GM23338 (cell line): ENCODE measurements at regions not wholly inside any gene's neighbourhood (a gene's known extent, or its start where the extent isn't known, plus 50 kb on each side); places are given as distances from the start of the nearest gene placed in this dataset.

Source experiments
- ATAC-seq: fragments of 200-7000 bp; cut with Tn5 transposase; 3 replicates; pipeline ENCODE4 v1.9.1; 2020
- DNase-seq: peaks from one replicate; pipeline ENCODE4 v3.0.0-alpha.2; 2015; ENCODE audit warnings: low spot score
- H2AFZ ChIP-seq: fragments of 200-600 bp; sonication (generic); 2 replicates; pipeline ENCODE4 v1.8.0; 2016; ENCODE audit warnings: antibody characterized with exemption, mild to moderate bottlenecking, moderate library complexity
- H3F3A ChIP-seq: fragments of 200-600 bp; sonication (generic); replicated peaks from 2 replicates; pipeline ENCODE4 v1.8.0; 2017; ENCODE audit warnings: antibody characterized with exemption, mixed run types, low read depth
- H3K27ac ChIP-seq: fragments of 200-600 bp; sonication (generic); 2 replicates; pipeline ENCODE4 v1.6.1; 2016; ENCODE audit warnings: low read depth
- H3K27me3 ChIP-seq: fragments of 200-600 bp; sonication (generic); 2 replicates; pipeline ENCODE4 v1.8.0; 2016; ENCODE audit warnings: mild to moderate bottlenecking, mixed run types, moderate library complexity; ENCODE audit not compliant: insufficient read depth
- H3K36me3 ChIP-seq: fragments of 200-600 bp; sonication (generic); 2 replicates; pipeline ENCODE4 v1.8.0; 2016; ENCODE audit warnings: mild to moderate bottlenecking; ENCODE audit not compliant: insufficient read depth
- H3K4me1 ChIP-seq: fragments of 200-600 bp; sonication (generic); 2 replicates; pipeline ENCODE4 v1.8.0; 2016; ENCODE audit warnings: mild to moderate bottlenecking, moderate library complexity; ENCODE audit not compliant: insufficient read depth
- H3K4me2 ChIP-seq: fragments of 200-600 bp; sonication (generic); 2 replicates; pipeline ENCODE4 v1.7.1; 2017; ENCODE audit warnings: mixed run types
- H3K4me3 ChIP-seq: fragments of 200-600 bp; sonication (generic); 2 replicates; pipeline ENCODE4 v1.6.1; 2016; ENCODE audit warnings: mixed run types
- H3K79me2 ChIP-seq: fragments of 200-600 bp; sonication (generic); replicated peaks from 2 replicates; pipeline ENCODE4 v1.8.0; 2017; ENCODE audit warnings: mild to moderate bottlenecking; ENCODE audit not compliant: insufficient read depth
- H3K9me2 ChIP-seq: fragments of 200-600 bp; sonication (generic); 2 replicates; pipeline ENCODE4 v1.8.0; 2017; ENCODE audit not compliant: insufficient read depth
- H4K20me1 ChIP-seq: fragments of 200-600 bp; sonication (generic); replicated peaks from 2 replicates; pipeline ENCODE4 v1.8.0; 2017; ENCODE audit warnings: mild to moderate bottlenecking; ENCODE audit not compliant: insufficient read depth
- H3K27ac Mint-ChIP-seq: 2 replicates; pipeline ENCODE4 v1.8.0; 2020; ENCODE audit warnings: inconsistent platforms, mild to moderate bottlenecking, moderate library complexity, mixed read lengths
- H3K27me3 Mint-ChIP-seq: 3 replicates; pipeline ENCODE4 v1.8.0; 2022; ENCODE audit warnings: low read depth, mild to moderate bottlenecking, moderate library complexity, mixed read lengths, inconsistent platforms; ENCODE audit not compliant: insufficient read depth, poor library complexity
- H3K36me3 Mint-ChIP-seq: 3 replicates; pipeline ENCODE4 v1.8.0; 2021; ENCODE audit warnings: low read depth, mild to moderate bottlenecking, inconsistent platforms, moderate library complexity, mixed read lengths
- H3K4me1 Mint-ChIP-seq: 3 replicates; pipeline ENCODE4 v1.8.0; 2020; ENCODE audit warnings: mild to moderate bottlenecking, inconsistent platforms, mixed read lengths
- H3K4me3 Mint-ChIP-seq: 3 replicates; pipeline ENCODE4 v1.8.0; 2021; ENCODE audit warnings: moderate library complexity, mild to moderate bottlenecking, inconsistent platforms, mixed read lengths
- H3K9me3 Mint-ChIP-seq: 3 replicates; pipeline ENCODE4 v1.8.0; 2020; ENCODE audit warnings: moderate library complexity, mild to moderate bottlenecking, inconsistent platforms, mixed read lengths
- CTCF ChIP-seq, 2 experiments: fragments of 200-600 bp in 1 of 2; sonication (generic) in 1 of 2; conservative IDR thresholded peaks; 2 replicates each; pipeline versions ENCODE4 v1.5.1 to v1.6.1; 2016 to 2017; ENCODE audit warnings: antibody characterized with exemption in 2 of 2, low read depth in 2 of 2, mild to moderate bottlenecking in 2 of 2, moderate library complexity in 1 of 2
- EZH2phosphoT487 ChIP-seq: fragments of 200-600 bp; sonication (generic); IDR thresholded peaks from one replicate; pipeline ENCODE4 v1.8.1; 2018; ENCODE audit warnings: antibody characterized with exemption; ENCODE audit not compliant: unreplicated experiment
- JUNB ChIP-seq: IDR thresholded peaks from one replicate; pipeline ENCODE4 v1.6.1; 2016; ENCODE audit warnings: antibody characterized with exemption; ENCODE audit not compliant: unreplicated experiment
- NANOG ChIP-seq: IDR thresholded peaks from 2 replicates; pipeline ENCODE4 v1.6.1; 2016; ENCODE audit warnings: antibody characterized with exemption, borderline replicate concordance
- POLR2AphosphoS5 ChIP-seq: IDR thresholded peaks from 2 replicates; pipeline ENCODE4 v1.6.1; 2016; ENCODE audit warnings: antibody characterized with exemption, low read depth
- STAT1 ChIP-seq: IDR thresholded peaks from one replicate; pipeline ENCODE4 v1.6.1; 2016; ENCODE audit warnings: antibody characterized with exemption; ENCODE audit not compliant: unreplicated experiment
- ZNF114 ChIP-seq: fragments of 250-450 bp; sonication (Bioruptor Pico); IDR thresholded peaks from 2 replicates; pipeline ENCODE4 v1.5.0; 2020; ENCODE audit warnings: mild to moderate bottlenecking, moderate library complexity
- TF ChIP-seq, protein P1 (sequence below): fragments of 250-450 bp; sonication (Bioruptor Pico); IDR thresholded peaks from 2 replicates; pipeline ENCODE4 v1.5.0; 2020; ENCODE audit warnings: mild to moderate bottlenecking, moderate library complexity

- TF ChIP-seq CTCF (conservative IDR thresholded peaks at IDR 0.05; ENCODE audit: low read depth in 2 of 2) (no peak), POLR2AphosphoS5 (no peak), NANOG (no peak), STAT1 (no peak), JUNB (no peak)
Measured at GRCh38 chr3:167928381-167928780, 167.3 kb downstream of the GOLIM4 start (continued).

GRCh38 chr3:167920747-167921146 lies 175.0 kb downstream of the GOLIM4 start:
- Histone ChIP-seq H3K27me3 (no peaks in the 10 kb centered on the region), H3K4me1 (no peaks in the 10 kb centered on the region; the same call in 1 of the 2 replicates), H2AFZ (no peak overlapping the region), H3K9me2 (peaks cover 5% of the 10 kb centered on the region; the same call in 1 of the 2 replicates), H3K79me2 (no peaks in the 10 kb centered on the region), H3K4me2 (0 out of 2 replicates have a peak overlapping the region, but pooled peaks have one; percentile 14), H4K20me1 (no peaks in the 10 kb centered on the region), H3K4me3 (no peak overlapping the region), H3F3A (no peaks in the 10 kb centered on the region), H3K36me3 (no peaks in the 10 kb centered on the region), H3K27ac (no peak overlapping the region)
- no peak overlapping the region for H3K4me3 Mint-ChIP-seq
- ATAC-seq (no peak), DNase-seq (no peak)
- H3K9me3 Mint-ChIP-seq, result no peaks in the 10 kb centered on the region; the same call in 2 of the 3 replicates
- peaks cover 17% of the 10 kb centered on the region; the same call in 2 of the 3 replicates for H3K4me1 Mint-ChIP-seq
- no peak for TF ChIP-seq STAT1
- TF ChIP-seq, protein P1, sequence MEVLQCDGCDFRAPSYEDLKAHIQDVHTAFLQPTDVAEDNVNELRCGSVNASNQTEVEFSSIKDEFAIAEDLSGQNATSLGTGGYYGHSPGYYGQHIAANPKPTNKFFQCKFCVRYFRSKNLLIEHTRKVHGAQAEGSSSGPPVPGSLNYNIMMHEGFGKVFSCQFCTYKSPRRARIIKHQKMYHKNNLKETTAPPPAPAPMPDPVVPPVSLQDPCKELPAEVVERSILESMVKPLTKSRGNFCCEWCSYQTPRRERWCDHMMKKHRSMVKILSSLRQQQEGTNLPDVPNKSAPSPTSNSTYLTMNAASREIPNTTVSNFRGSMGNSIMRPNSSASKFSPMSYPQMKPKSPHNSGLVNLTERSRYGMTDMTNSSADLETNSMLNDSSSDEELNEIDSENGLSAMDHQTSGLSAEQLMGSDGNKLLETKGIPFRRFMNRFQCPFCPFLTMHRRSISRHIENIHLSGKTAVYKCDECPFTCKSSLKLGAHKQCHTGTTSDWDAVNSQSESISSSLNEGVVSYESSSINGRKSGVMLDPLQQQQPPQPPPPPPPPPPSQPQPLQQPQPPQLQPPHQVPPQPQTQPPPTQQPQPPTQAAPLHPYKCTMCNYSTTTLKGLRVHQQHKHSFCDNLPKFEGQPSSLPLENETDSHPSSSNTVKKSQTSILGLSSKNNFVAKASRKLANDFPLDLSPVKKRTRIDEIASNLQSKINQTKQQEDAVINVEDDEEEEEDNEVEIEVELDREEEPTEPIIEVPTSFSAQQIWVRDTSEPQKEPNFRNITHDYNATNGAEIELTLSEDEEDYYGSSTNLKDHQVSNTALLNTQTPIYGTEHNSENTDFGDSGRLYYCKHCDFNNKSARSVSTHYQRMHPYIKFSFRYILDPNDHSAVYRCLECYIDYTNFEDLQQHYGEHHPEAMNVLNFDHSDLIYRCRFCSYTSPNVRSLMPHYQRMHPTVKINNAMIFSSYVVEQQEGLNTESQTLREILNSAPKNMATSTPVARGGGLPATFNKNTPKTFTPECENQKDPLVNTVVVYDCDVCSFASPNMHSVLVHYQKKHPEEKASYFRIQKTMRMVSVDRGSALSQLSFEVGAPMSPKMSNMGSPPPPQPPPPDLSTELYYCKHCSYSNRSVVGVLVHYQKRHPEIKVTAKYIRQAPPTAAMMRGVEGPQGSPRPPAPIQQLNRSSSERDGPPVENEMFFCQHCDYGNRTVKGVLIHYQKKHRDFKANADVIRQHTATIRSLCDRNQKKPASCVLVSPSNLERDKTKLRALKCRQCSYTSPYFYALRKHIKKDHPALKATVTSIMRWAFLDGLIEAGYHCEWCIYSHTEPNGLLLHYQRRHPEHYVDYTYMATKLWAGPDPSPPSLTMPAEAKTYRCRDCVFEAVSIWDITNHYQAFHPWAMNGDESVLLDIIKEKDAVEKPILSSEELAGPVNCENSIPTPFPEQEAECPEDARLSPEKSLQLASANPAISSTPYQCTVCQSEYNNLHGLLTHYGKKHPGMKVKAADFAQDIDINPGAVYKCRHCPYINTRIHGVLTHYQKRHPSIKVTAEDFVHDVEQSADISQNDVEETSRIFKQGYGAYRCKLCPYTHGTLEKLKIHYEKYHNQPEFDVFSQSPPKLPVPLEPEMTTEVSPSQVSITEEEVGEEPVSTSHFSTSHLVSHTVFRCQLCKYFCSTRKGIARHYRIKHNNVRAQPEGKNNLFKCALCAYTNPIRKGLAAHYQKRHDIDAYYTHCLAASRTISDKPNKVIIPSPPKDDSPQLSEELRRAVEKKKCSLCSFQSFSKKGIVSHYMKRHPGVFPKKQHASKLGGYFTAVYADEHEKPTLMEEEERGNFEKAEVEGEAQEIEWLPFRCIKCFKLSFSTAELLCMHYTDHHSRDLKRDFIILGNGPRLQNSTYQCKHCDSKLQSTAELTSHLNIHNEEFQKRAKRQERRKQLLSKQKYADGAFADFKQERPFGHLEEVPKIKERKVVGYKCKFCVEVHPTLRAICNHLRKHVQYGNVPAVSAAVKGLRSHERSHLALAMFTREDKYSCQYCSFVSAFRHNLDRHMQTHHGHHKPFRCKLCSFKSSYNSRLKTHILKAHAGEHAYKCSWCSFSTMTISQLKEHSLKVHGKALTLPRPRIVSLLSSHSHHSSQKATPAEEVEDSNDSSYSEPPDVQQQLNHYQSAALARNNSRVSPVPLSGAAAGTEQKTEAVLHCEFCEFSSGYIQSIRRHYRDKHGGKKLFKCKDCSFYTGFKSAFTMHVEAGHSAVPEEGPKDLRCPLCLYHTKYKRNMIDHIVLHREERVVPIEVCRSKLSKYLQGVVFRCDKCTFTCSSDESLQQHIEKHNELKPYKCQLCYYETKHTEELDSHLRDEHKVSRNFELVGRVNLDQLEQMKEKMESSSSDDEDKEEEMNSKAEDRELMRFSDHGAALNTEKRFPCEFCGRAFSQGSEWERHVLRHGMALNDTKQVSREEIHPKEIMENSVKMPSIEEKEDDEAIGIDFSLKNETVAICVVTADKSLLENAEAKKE (CRISPR knock-in tag), result no peak
- no peak for TF ChIP-seq NANOG
- TF ChIP-seq EZH2phosphoT487, result no peak
- no peak for TF ChIP-seq ZNF114
- H3K36me3 Mint-ChIP-seq, result no peaks in the 10 kb centered on the region
- H3K27ac Mint-ChIP-seq, result no peak overlapping the region
- H3K27me3 Mint-ChIP-seq, result peaks cover 1% of the 10 kb centered on the region
